Esophagus muscularis mucosa (tissue), 4 donors: ENCODE measurements at regions not wholly inside any gene's neighbourhood (a gene's known extent, or its start where the extent isn't known, plus 50 kb on each side); places are given as distances from the start of the nearest gene placed in this dataset.

Experiments used
- EP300 ChIP-seq: sonication (generic); formaldehyde crosslinking; IDR thresholded peaks from one replicate; pipeline ENCODE4 v1.6.1; 2017; ENCODE audit warnings: antibody characterized with exemption
- POLR2A ChIP-seq: fragments of 450-650 bp; IDR thresholded peaks from one replicate; pipeline ENCODE4 v1.6.1; 2017; ENCODE audit warnings: antibody characterized with exemption, moderate library complexity, mild to moderate bottlenecking, low read depth
- TF ChIP-seq, protein P1 (sequence below), 3 experiments: fragments of 200-600 bp in 2 of 3; fragments of 450-650 bp in 1 of 3; sonication (generic) in 2 of 3; IDR thresholded peaks; one replicate each; pipeline ENCODE4 v1.5.1; 2017 to 2019; ENCODE audit warnings: antibody characterized with exemption in 3 of 3, mild to moderate bottlenecking in 2 of 3, moderate library complexity in 1 of 3

DNA sequence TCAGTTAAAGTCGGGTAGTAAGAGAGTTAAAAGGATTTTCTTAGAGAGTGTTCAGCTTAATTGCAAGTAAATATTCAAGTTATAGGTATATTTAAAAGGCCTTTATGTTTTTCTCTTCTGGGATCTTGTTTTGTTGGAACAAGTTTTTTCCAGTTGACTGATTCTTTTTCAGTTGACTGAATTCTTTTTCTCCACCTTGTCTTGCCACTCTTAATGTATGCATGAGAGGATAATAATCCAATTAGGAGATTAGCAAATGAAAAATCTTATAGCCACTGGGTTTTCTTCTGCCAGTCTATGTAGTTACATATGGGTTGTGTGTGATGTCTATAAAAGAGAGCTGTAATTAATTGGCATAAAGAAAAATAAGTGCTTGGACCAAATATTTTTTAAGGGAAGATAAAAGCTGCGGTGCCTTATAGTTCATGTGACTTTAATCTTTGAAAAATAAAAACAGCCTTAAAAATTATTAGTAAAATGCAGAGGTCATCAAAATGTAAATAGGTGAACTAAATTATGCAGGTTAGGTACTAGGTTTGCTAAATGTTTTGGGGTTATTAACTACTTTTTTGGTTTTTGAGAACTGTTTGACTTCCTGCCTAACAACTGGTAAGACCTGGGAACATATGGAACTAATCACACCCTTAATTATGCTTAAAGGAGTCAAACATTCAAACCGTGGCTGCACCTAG lies 367.2 kb downstream of the HTR1B start:
- TF ChIP-seq, protein P1, sequence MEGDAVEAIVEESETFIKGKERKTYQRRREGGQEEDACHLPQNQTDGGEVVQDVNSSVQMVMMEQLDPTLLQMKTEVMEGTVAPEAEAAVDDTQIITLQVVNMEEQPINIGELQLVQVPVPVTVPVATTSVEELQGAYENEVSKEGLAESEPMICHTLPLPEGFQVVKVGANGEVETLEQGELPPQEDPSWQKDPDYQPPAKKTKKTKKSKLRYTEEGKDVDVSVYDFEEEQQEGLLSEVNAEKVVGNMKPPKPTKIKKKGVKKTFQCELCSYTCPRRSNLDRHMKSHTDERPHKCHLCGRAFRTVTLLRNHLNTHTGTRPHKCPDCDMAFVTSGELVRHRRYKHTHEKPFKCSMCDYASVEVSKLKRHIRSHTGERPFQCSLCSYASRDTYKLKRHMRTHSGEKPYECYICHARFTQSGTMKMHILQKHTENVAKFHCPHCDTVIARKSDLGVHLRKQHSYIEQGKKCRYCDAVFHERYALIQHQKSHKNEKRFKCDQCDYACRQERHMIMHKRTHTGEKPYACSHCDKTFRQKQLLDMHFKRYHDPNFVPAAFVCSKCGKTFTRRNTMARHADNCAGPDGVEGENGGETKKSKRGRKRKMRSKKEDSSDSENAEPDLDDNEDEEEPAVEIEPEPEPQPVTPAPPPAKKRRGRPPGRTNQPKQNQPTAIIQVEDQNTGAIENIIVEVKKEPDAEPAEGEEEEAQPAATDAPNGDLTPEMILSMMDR (IDR thresholded peaks at IDR 0.05), result no peak
- TF ChIP-seq EP300 (no peak), POLR2A (no peak)
